GM18873 (cell line): ENCODE measurements at regions not wholly inside any gene's neighbourhood (a gene's known extent, or its start where the extent isn't known, plus 50 kb on each side); places are given as distances from the start of the nearest gene placed in this dataset.

ENCODE experiments used
- ATAC-seq: cut with Tn5 transposase; IDR thresholded peaks from one replicate; pipeline ENCODE4 v1.9.1; 2021; ENCODE audit warnings: mild to moderate bottlenecking, moderate library complexity, moderate number of reproducible peaks; ENCODE audit not compliant: unreplicated experiment, low FRiP score

GRCh38 chr3:176933704-176934103 lies 263.6 kb downstream of the TBL1XR1 start:
- ATAC-seq = no peak

DNA sequence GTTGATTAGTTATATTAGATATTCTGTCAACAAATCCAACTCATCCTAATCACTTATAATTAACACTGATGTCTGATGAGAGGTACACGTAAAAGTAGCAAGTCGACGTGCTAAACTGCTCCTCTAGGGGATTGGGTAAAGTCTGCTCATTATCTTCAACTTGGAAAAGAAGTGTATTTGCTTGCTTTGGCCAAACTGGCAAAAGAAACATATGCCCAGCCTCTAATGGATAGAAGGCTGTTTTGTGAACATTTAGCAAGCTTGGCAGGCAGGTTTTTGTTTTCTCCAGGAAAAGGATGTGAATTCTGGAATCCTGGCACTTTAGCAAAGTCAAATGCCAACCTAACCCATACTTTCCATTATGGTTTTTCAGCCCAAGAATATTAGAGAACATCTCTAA lies 264.8 kb downstream of the TBL1XR1 start:
- ATAC-seq = no peak

DNA sequence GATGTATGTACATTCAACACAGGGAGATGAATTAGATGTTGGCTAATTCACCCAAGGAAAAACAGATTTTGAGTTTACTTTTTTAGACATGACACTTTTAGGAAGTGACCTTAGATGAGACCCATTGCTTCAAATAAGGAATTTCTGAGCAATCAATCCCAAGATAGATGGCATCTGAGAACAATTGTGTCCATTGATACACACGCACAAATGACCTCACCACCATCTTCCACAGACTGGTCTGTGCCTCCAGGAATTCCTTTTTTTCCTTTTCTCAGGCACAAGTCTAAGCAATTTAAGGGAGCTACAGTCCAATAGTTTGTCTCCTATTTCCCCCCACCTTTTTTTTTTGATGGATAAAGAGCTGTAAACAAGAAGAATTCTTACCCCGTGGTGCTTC lies 265.3 kb downstream of the TBL1XR1 start:
- ATAC-seq = no peak

GRCh38 chr3:176930942-176931341 lies 266.3 kb downstream of the TBL1XR1 start:
- ATAC-seq = no peak

- ATAC-seq = no peak
These were observed 268.7 kb downstream of the TBL1XR1 start for GRCh38 chr3:176928582-176928931.

DNA sequence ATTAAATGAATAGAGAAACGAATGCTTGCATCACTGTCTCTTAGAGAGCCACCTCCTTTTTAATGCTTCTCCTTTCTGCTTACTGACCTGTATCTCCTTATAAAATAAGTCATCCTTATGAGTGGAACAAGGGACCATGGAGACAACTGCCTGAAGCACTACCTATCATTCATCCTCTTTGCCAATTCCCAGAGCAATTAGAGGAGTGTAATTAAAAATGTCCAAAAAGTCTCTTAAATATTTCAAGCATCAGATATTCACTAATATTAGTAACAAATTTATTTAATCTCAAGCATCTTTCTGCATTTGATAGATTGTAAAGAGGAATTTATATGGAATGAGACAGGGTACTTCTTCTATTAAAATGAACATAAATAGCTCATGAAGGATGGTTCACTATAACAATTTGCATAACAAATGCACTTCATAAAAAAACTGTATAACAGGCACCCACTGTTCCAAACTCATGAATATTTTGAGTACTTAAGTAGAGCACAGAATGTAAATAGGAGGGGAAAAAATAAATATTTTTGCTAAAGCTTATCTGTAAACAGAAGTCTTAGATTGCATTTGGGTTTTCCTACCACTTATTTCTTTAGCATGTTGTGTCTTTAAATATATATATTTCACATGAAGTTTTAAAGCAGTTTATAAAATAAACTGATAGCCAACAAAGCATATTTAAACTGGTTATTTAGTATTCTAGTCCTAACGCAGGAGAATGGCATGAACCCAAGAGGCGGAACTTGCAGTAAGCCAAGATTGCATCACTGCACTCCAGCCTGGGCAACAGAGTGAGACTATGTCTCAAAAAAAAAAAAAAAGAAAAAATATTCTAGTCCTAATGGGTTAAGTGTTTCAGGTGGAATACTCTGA lies 269.3 kb downstream of the TBL1XR1 start:
- no peak for ATAC-seq

GRCh38 chr3:176927280-176927679 lies 270.0 kb downstream of the TBL1XR1 start:
- no peak for ATAC-seq

- ATAC-seq = no peak
These were observed 270.6 kb downstream of the TBL1XR1 start for GRCh38 chr3:176926688-176927087.

- no peak for ATAC-seq
These were observed 271.2 kb downstream of the TBL1XR1 start for GRCh38 chr3:176926034-176926433.

DNA sequence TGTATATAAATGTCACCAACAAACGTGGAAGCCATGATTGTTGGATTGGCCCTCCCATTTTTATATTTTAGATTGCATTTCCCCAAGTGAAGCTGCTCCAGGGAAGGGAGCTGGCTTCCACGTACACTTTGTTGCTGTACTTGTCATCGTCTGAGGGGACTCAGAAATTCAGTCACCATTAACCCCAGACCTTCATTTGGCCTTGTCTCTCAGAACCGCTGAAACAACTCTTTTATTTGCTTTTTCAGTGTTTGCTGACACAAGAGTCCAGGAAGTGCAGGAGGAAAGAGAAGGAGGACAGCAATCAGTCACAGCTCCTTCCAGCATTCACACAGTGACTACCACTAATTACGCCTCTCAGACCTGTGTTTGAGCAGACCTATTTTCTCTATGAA lies 276.5 kb downstream of the TBL1XR1 start:
- ATAC-seq = no peak

DNA sequence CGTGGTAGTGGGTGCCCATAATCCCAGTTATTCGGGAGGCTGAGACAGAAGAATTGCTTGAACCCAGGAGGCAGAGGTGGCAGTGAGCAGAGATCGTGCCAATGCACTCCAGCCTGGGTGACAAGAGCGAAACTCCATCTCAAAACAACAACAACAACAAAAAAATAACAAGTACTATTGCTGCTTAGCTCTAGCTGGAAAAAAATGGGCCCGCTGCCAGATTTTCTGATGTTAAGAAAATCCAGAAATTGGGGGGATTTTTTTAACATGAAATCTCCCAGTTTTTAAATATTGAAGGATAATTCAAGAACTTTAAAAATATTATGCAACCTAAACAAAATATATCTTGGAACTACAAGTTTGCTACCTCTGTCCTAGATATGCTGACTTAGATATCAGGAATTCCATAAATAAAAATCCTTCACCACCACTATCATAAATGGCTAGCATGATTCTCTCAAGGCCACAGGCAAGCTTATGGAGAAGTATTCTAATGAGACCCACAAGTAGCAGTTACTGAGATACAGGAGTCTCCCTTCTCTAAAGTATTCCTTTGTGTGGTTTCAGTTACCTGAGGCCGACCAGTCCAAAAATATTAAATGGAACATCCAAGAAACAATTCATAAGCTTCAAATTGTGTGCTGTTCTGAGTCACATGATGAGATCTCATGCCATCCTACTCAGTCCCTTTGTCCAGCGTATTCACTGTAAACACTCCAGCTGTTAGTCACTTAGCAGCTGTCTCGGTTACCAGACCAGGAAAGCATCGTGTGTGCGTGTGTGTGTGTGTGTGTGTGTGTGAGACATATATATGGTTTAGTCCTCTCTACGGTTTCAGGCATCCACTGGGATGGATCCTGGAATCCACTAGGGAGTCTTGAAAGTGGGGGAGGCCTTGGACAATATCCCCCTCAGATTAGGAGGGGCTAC lies 277.2 kb downstream of the TBL1XR1 start:
- ATAC-seq = no peak

- no peak for ATAC-seq
These were observed 280.5 kb downstream of the TBL1XR1 start for GRCh38 chr3:176916777-176917176.

GRCh38 chr3:176914764-176915163 lies 282.5 kb downstream of the TBL1XR1 start:
- no peak for ATAC-seq

GRCh38 chr3:176911579-176911978 lies 285.7 kb downstream of the TBL1XR1 start:
- ATAC-seq = no peak

- ATAC-seq = no peak
These were observed 288.2 kb downstream of the TBL1XR1 start for GRCh38 chr3:176909044-176909443.

- ATAC-seq = no peak
These were observed 291.0 kb downstream of the TBL1XR1 start for GRCh38 chr3:176906046-176906905.

GRCh38 chr3:176905331-176905730 lies 292.0 kb downstream of the TBL1XR1 start:
- ATAC-seq = no peak

DNA sequence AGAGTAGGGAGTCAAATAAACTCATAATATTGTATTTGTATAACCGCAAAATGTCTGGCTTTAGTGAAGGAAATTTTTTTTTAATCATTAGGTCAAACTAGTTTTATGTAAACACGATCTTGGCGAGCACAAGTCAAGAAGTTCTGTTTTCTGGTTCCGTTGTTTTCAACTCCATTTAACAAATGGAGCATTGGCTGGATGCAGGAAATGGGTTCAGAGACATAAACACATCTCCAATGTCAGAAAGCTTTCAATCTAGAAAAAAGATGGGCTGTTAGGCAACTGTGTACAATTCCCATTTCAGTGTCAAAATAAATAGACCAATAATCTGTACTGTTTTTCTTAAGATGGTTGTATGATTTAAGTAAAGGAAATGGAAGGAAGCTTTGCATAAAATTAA lies 292.8 kb downstream of the TBL1XR1 start:
- ATAC-seq = no peak

GRCh38 chr3:176896640-176897039 lies 300.6 kb downstream of the TBL1XR1 start:
- ATAC-seq = no peak

DNA sequence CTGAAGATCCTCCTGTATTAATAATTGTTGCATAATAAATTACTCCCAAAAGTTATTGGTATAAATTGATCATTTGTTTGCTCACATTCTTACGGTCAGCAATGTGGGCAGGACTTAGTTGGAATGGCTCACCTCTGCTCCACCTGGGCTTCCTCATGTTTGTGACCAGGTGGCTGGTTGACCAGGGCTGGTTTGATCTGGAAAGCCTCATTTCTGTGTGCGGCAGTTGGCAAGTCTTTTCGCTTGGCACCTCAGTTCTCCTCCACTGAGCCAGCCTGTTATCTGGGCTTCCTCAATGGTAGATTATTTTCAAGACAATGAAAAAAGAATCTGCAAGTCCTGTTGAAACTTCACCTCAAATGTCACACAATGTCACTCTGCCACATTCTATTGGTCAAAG lies 301.1 kb downstream of the TBL1XR1 start:
- ATAC-seq = no peak

DNA sequence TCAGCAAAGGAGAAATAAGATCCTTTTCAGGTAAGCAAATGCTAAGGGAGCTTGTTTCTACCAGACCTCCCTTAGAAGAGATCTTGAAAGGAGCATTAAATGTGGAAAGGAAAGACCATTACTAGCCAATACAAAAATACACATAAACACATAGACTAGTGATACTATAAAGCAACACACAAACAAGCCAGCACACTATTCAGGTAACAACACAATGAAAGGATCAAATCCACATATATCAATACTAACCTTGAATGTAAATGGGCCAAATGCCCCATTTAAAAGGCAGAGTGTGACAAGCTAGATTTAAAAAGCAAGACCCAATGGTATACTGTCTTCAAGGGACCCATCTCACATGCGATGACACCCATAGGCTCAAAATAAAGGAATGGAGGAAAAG lies 317.6 kb downstream of the TBL1XR1 start:
- no peak for ATAC-seq
